ENCODE measurements at regions not wholly inside any gene's neighbourhood (a gene's known extent, or its start where the extent isn't known, plus 50 kb on each side); places are given as distances from the start of the nearest gene placed in this dataset.

- no peak for DNase-seq
Observed at GRCh38 chr5:3006526-3006925, 255.0 kb upstream of the IRX2 start.

DNA sequence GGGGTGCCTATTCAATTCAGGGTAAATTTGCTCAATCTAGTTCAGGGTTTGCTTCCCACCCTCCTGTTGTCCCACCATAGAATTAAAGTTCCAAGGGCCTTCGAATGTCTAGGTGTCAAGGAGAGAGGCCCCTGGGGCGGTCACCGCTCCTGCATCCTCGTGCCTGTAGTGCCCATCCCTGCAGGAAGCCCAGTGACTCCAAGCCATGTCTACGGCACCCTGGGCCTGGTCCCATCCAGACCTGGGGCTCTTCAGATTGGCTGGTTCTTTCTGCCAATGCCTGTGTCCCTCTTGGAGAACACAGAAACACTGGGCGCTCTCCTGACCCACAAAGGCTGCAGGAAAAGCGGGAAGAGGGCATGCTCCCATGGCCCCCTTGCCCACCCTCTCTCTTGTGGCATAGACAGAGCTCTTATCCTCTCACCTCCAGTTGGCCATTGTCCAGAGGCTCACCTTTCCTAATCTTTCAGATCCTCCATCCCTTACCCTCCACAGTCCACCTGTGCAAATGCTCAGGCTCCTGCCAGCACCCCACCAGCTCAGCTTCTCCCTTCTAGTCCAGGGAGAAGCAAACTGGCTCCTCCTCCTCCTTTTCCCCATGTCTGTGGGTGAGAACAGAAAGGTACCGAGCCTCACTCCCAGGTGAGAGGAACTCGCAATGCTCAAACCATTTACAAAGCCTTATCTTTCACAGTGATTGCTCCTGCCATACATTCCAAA is 253.0 kb upstream of the IRX2 start:
- DNase-seq, result no peak

DNA sequence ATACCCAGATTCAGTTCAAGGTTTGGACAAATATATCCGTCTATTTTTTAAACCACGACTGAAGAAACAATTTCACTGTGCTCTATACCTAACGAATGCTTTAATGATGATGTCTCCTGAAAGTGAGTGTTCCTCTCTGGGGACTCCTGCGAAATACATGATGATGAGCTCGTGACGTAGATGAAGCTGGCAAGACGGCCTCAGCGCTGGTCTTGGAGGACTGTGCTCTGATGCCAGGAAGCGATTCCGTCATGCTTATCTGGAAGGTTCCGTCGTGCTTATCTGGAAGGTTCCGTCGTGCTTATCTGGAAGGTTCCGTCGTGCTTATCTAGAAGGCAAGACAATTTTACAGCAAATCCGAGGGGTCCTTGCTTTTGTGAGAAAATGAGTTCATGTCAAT is 250.8 kb upstream of the IRX2 start:
- DNase-seq, result no peak

DNA sequence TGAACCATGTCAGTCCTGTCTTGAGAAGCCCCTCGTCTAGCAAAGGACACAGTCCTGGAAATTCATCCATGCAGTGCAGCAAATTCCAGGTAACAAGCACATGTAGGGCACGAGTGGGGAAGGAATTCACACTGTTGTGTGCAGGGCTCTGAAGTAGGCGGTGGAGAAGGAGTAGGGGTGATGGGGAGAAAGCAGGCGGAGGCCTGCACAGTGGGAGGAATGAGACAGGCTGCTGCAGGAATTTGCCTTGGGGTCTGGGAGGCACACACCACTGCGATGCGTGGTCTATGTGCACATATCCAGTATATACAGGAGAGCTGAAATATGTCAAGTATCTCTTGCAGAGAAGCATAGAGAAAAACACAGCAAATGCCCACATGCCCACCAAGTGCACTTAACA is 249.2 kb upstream of the IRX2 start:
- DNase-seq, result no peak

- no peak for DNase-seq
Observed at GRCh38 chr5:2999926-3000325, 248.4 kb upstream of the IRX2 start.

- DNase-seq, result no peak
Observed at GRCh38 chr5:2998106-2998505, 246.6 kb upstream of the IRX2 start.

GRCh38 chr5:2997179-2997578 is 245.7 kb upstream of the IRX2 start:
- DNase-seq, result no peak

GRCh38 chr5:2996687-2997086 is 245.2 kb upstream of the IRX2 start:
- no peak for DNase-seq

DNA sequence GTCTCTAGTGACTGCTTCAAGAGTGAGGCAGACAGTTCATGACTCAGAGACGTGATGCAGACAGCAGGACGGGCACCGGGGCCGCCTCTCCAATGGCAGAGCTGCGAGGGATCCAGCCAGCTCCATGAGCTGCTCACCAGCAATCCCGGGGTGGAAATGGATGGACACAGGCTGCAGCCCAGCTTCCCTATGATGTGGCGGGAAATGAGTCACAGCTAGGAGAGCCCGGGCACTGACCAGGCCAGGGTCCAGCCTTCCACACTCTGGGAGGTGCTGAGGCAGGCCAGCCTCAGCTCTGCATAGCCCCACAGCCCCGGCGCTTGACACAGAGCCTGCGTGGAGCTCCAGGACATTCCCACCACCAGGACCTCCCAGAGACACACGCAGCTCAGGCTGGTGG is 244.8 kb upstream of the IRX2 start:
- DNase-seq, result no peak

DNA sequence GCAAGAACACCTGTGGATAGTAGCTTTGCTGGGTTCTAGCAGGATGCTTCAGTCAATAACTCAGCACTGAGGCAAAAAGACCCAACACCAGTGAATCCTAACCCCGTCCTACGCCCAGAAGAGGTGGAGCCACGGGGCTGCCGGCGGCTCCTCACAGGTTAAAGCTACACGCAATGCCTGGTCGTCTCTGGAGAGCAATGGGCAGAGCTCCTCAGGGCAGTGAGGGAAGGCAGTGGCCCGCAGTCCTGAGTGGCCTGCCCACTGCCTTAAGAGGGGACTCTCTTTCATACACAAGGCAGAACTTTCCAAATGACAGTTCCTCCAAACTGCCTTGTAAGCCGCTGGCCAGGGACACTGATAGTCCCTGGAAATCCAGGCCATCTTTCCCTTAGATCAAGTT is 244.2 kb upstream of the IRX2 start:
- no peak for DNase-seq

GRCh38 chr5:2995035-2995434 is 243.6 kb upstream of the IRX2 start:
- DNase-seq, result no peak

DNA sequence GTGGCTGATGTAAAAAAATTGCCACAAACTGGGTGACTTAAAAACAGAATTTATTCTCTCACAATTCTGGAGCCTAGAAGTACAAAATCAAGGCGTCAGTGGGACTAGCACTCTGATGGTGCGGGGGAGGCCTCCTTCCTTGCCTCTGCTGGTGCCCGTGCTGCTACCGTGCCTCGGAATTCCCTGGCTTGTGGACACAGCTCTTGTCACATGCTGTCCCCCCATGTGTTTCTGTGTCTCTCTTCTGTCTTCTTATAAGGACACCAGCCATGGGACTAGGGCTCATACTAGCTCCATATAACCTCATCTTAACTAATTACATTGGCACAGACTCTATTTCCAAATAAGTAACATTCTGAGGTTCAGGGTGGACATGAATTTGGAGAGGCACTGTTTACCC is 242.3 kb upstream of the IRX2 start:
- no peak for DNase-seq

GRCh38 chr5:2993301-2993700 is 241.8 kb upstream of the IRX2 start:
- DNase-seq, result no peak

DNA sequence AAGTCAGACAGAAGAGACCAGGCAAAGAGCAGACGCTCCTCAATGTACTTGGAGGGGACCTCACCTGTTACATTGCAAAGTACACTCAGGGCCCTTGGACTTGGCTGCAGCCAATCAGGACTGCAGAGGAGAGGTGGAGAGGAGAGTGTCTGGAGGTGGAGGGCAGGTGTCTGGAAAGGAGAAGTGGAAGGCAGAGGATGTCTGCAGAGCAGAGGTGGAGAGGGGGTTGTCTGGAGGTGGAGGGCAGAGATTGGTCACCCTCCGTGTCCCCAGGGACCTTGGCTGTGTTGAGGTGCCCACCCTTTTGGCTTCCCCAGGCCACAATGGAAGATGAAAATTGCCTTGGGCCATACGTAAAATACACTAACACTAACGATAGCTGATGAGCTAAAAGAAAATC is 241.3 kb upstream of the IRX2 start:
- no peak for DNase-seq

- no peak for DNase-seq
Observed at GRCh38 chr5:2991884-2992283, 240.4 kb upstream of the IRX2 start.

GRCh38 chr5:2989517-2989916 is 238.0 kb upstream of the IRX2 start:
- no peak for DNase-seq

GRCh38 chr5:2986301-2986700 is 234.8 kb upstream of the IRX2 start:
- DNase-seq, result no peak

- DNase-seq, result no peak
Observed at GRCh38 chr5:2985718-2986117, 234.2 kb upstream of the IRX2 start.

DNA sequence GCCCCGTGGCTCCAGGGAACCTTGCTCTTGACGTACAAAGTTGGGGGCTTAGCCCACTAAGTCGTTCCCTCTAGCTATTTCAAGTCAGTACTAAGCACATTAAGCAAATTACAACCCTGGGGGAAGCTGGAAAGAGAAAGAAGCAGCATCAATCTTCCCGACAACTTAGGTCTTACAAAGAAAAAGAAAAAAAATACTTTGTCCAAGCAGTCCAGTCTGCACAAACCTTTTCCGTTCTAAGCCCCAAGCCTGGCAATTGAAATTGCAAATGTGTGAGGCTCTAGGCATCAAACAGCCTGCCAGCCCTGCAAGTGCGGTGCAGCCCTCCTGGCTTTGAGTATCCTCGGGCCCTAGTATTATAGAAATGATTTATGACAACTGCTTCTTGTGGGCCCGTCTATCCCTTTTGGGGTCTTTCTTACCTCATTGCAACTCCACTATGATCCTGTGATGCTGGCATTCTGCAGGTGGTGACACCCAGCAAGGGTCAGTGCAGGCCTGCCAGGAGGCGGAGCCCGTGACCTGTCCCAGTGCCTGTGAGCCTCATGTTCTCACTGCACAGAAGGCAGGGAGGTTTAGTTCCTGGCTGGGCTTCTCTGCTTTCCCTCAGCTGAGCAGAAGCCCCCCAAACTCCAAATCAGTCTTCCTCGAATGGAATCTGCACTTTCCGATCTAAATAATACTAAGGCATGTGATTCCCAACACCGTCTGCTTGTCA is 232.3 kb upstream of the IRX2 start:
- no peak for DNase-seq

DNA sequence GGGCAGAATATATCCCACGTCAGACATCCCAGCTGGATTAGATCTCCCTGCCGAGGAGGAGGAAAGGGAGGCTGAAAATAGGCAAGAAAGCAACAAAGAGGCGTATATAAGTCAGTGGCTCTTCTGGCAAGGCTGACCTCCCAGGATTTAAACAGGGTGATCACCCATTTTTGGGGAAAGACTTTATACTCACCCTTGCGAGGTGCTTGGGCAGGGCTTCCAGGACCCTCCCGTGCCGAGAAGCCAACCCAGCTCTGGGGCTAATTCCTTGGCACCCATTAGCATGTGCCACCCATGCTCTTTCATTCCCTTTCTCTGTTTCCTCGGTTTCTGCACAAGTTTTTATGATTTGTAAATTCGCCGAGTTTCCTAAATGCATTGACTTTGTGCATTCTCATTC is 230.2 kb upstream of the IRX2 start:
- DNase-seq, result no peak

- no peak for DNase-seq
Observed at GRCh38 chr5:2981035-2981434, 229.6 kb upstream of the IRX2 start.

DNA sequence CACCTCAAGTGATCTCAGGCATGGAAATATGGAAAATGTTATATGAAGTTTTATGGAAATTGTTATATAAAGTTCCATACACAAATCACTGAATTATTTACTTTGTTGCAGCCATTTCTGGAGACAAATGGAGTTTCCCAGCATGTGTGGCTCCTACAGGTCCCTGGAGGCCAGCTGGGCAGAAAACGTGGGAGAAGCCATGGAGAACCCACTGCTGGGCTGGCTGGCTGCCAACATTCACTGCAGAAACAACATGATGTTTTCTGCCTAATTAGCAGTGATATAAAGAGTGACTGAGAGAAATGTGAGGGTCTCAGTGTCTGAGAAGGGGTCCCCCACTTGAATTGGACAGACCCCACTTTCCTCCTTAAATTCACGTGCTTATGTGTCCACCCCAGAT is 208.8 kb upstream of the IRX2 start:
- DNase-seq, result no peak

DNA sequence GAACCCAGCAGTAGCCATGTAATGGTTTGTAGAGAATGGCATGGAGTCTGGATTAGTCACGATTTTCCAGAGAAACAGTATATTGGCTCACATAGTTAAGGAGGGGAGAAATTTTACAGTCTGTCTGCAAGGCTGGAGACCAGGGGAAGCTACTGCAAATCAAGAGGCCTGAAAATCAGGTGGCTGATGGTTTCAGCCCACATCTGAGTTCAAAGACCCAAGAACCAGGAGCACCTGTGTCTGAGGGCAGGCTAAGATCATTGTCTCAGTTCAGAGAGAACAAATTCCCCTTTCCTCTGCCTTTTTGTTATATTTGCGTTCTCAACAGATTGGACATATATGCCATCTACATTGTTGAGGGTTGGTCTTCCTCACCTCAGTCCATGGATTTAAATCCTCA is 207.5 kb upstream of the IRX2 start:
- DNase-seq, result no peak

- DNase-seq, result no peak
Observed at GRCh38 chr5:2948875-2949274, 197.4 kb upstream of the IRX2 start.

DNA sequence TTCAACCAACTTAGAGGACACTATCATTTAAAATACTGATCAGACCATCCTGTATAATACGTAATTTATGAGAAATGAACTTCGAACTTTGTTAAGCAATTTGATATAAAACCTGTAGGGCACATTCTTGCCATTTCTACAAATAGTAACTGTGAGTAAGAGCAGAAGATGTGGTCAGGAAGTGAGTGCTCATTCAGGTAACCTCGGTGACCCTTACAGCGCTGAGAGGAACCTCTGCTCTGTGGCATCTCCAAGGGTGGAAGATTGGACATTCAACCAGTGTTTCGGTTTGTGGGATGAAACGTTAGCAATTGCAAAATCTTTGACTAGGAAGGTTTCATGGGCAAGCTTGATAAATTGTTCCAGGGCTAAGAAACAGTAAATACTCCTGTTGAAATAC is 194.8 kb upstream of the IRX2 start:
- DNase-seq, result no peak
